H1 (cell line): ENCODE measurements at regions not wholly inside any gene's neighbourhood (a gene's known extent, or its start where the extent isn't known, plus 50 kb on each side); places are given as distances from the start of the nearest gene placed in this dataset.
A peak's percentile ranks its signal among the peaks of the same experiment; 100 is the strongest.

ENCODE experiments used
- CTCF ChIA-PET: fragments of 300-600 bp; sonication (Branson Sonifier 250); formaldehyde crosslinking; loops from one replicate; lab custom pipeline; 2021; ENCODE audit not compliant: partially characterized antibody; lab: Charles Lee
- POLR2A ChIA-PET: fragments of 300-600 bp; sonication (Branson Sonifier 250); formaldehyde crosslinking; loops from one replicate; lab custom pipeline; 2021; ENCODE audit warnings: inconsistent platforms; ENCODE audit not compliant: partially characterized antibody; lab: Charles Lee
- DNase-seq, 2 experiments: peaks; one replicate each; pipeline versions ENCODE4 v3.0.0 to v3.0.0-alpha.2; 2010 to 2022; ENCODE audit warnings: low spot score in 2 of 2, low read depth in 1 of 2, mixed read lengths in 1 of 2
- FAIRE-seq: peaks from 2 replicates; lab custom pipeline; 2011; peaks lifted over from hg19 to GRCh38; lab: Jason Lieb, UNC
- H2AFZ ChIP-seq: 2 replicates; pipeline ENCODE4 v1.8.1; 2012; ENCODE audit warnings: low read length, inconsistent platforms
- H2AK5ac ChIP-seq: 2 replicates; pipeline ENCODE4 v1.6.1; 2013; ENCODE audit warnings: low read depth, low read length
- H2BK120ac ChIP-seq: replicated peaks from 2 replicates; pipeline ENCODE3; 2013; ENCODE audit warnings: low read depth, low read length, inconsistent platforms
- H2BK12ac ChIP-seq: 2 replicates; pipeline ENCODE4 v1.6.1; 2013; ENCODE audit warnings: low read depth, low read length
- H2BK15ac ChIP-seq: 2 replicates; pipeline ENCODE4 v1.6.1; 2013; ENCODE audit warnings: low read length
- H2BK20ac ChIP-seq: 2 replicates; pipeline ENCODE4 v1.6.1; 2013; ENCODE audit warnings: low read length
- H2BK5ac ChIP-seq: 2 replicates; pipeline ENCODE4 v1.6.1; 2013; ENCODE audit warnings: low read depth, low read length
- H3K14ac ChIP-seq: 2 replicates; pipeline ENCODE4 v1.6.1; 2013; ENCODE audit warnings: inconsistent platforms; ENCODE audit not compliant: insufficient read length
- H3K18ac ChIP-seq: 2 replicates; pipeline ENCODE4 v1.6.1; 2013; ENCODE audit warnings: low read length; ENCODE audit errors: extremely low read depth
- H3K23ac ChIP-seq: 2 replicates; pipeline ENCODE4 v1.6.1; 2013; ENCODE audit warnings: inconsistent platforms; ENCODE audit not compliant: insufficient read length
- H3K23me2 ChIP-seq: 2 replicates; pipeline ENCODE4 v1.6.1; 2013; ENCODE audit warnings: low read depth, low read length
- H3K27ac ChIP-seq: 2 replicates; pipeline ENCODE4 v1.6.1; 2011; ENCODE audit warnings: low read depth, low read length, inconsistent platforms
- H3K27me3 ChIP-seq, 4 experiments: replicated peaks in 1 of 4; 1 replicate in 1 of 4; 2 replicates in 3 of 4; pipeline versions ENCODE4 v1.6.1 to v1.8.1; 2011 to 2013; ENCODE audit warnings: low read length in 3 of 4, mild to moderate bottlenecking in 3 of 4, inconsistent platforms in 2 of 4, mixed read lengths in 2 of 4, moderate library complexity in 1 of 4; ENCODE audit not compliant: control insufficient read depth in 3 of 4, insufficient read depth in 3 of 4; ENCODE audit errors: extremely low read depth in 1 of 4
- H3K36me3 ChIP-seq, 4 experiments: 2 replicates each; pipeline versions ENCODE4 v1.6.1 to v1.8.1; 2011 to 2013; ENCODE audit warnings: mild to moderate bottlenecking in 4 of 4, low read length in 3 of 4, moderate library complexity in 2 of 4, control low read depth in 1 of 4, inconsistent platforms in 1 of 4; ENCODE audit not compliant: insufficient read depth in 4 of 4, control insufficient read depth in 2 of 4
- H3K4ac ChIP-seq: replicated peaks from 2 replicates; pipeline ENCODE3; 2013; ENCODE audit warnings: low read length, low read depth, mixed read lengths, inconsistent platforms; ENCODE audit not compliant: insufficient read length
- H3K4me1 ChIP-seq, 4 experiments: replicated peaks in 1 of 4; 1 replicate in 1 of 4; 2 replicates in 3 of 4; pipeline versions ENCODE4 v1.6.1 to v1.8.1; 2011 to 2013; ENCODE audit warnings: low read length in 3 of 4, inconsistent platforms in 2 of 4, mixed read lengths in 1 of 4; ENCODE audit not compliant: insufficient read depth in 4 of 4, control insufficient read depth in 3 of 4
- H3K4me2 ChIP-seq, 2 experiments: 2 replicates each; pipeline versions ENCODE4 v1.6.1 to v1.8.1; 2011 to 2013; ENCODE audit warnings: low read depth in 2 of 2, low read length in 2 of 2, control low read depth in 1 of 2, inconsistent platforms in 1 of 2, mild to moderate bottlenecking in 1 of 2; ENCODE audit not compliant: insufficient read depth in 1 of 2
- H3K4me3 ChIP-seq, 4 experiments: fragments of 200-600, 300-600 bp in 1 of 4; sonication (generic), shearing (Covaris generic), sonication (Bioruptor Twin) in 1 of 4; 2 replicates each; pipeline versions ENCODE4 v1.5.1 to v1.8.1; 2011 to 2016; ENCODE audit warnings: low read length in 4 of 4, low read depth in 3 of 4, control low read depth in 2 of 4, inconsistent platforms in 2 of 4, mild to moderate bottlenecking in 2 of 4, mixed read lengths in 1 of 4, moderate library complexity in 1 of 4; ENCODE audit not compliant: insufficient read depth in 2 of 4; ENCODE audit errors: extremely low read depth in 1 of 4
- H3K56ac ChIP-seq: replicated peaks from 2 replicates; pipeline ENCODE3; 2013; ENCODE audit warnings: low read depth, mild to moderate bottlenecking, mixed read lengths, low read length, inconsistent platforms; ENCODE audit not compliant: insufficient read length
- H3K79me1 ChIP-seq: 2 replicates; pipeline ENCODE4 v1.6.1; 2013; ENCODE audit warnings: low read depth, low read length, control low read depth
- H3K79me2 ChIP-seq, 2 experiments: 2 replicates each; pipeline versions ENCODE4 v1.6.1 to v1.8.1; 2012 to 2013; ENCODE audit warnings: low read length in 2 of 2, mild to moderate bottlenecking in 2 of 2, inconsistent platforms in 1 of 2; ENCODE audit not compliant: insufficient read depth in 2 of 2, control insufficient read depth in 1 of 2
- H3K9ac ChIP-seq, 4 experiments: replicated peaks in 1 of 4; 1 replicate in 1 of 4; 2 replicates in 3 of 4; pipeline versions ENCODE4 v1.6.1 to v1.8.1; 2011 to 2013; ENCODE audit warnings: low read depth in 3 of 4, low read length in 3 of 4, control low read depth in 2 of 4, mild to moderate bottlenecking in 2 of 4, moderate library complexity in 2 of 4, inconsistent platforms in 1 of 4; ENCODE audit errors: extremely low read depth in 1 of 4
- H3K9me3 ChIP-seq, 2 experiments: 2 replicates each; pipeline versions ENCODE4 v1.6.1 to v1.8.1; 2012 to 2013; ENCODE audit warnings: mild to moderate bottlenecking in 2 of 2, moderate library complexity in 2 of 2, control low read depth in 1 of 2, inconsistent platforms in 1 of 2, low read depth in 1 of 2, low read length in 1 of 2, mixed read lengths in 1 of 2; ENCODE audit not compliant: insufficient read depth in 2 of 2
- H4K20me1 ChIP-seq, 2 experiments: replicated peaks in 1 of 2; 2 replicates each; pipeline versions ENCODE3 to v1.8.1; 2011 to 2013; ENCODE audit warnings: inconsistent platforms in 2 of 2, low read length in 2 of 2, mild to moderate bottlenecking in 1 of 2; ENCODE audit not compliant: insufficient read depth in 2 of 2, control insufficient read depth in 1 of 2
- H4K5ac ChIP-seq: 2 replicates; pipeline ENCODE4 v1.6.1; 2013; ENCODE audit warnings: low read length, low read depth, mixed read lengths, inconsistent platforms; ENCODE audit not compliant: insufficient read length
- H4K8ac ChIP-seq: 2 replicates; pipeline ENCODE4 v1.8.0; 2013; ENCODE audit warnings: mild to moderate bottlenecking, moderate library complexity, low read length, inconsistent platforms; ENCODE audit not compliant: insufficient read depth; ENCODE audit errors: extremely low read depth
- H4K91ac ChIP-seq: replicated peaks from 2 replicates; pipeline ENCODE3; 2013; ENCODE audit warnings: low read length, mixed read lengths, inconsistent platforms; ENCODE audit not compliant: insufficient read length
- GTF2F1 ChIP-seq: IDR thresholded peaks from 2 replicates; pipeline ENCODE4 v1.6.1; 2012; ENCODE audit warnings: low read depth, low read length, improper control_type of control experiment, borderline replicate concordance
- POLR2AphosphoS5 ChIP-seq: IDR thresholded peaks from 2 replicates; pipeline ENCODE4 v1.6.1; 2011; ENCODE audit warnings: low read depth, low read length
- SP1 ChIP-seq: IDR thresholded peaks from 2 replicates; pipeline ENCODE4 v1.6.1; 2011; ENCODE audit warnings: low read depth, low read length
- TCF12 ChIP-seq: IDR thresholded peaks from 2 replicates; pipeline ENCODE4 v1.6.1; 2011; ENCODE audit warnings: low read depth, mild to moderate bottlenecking, low read length
- WGBS, 2 experiments: shearing (Covaris generic) in 1 of 2; methylation state at CpG; one replicate each; pipeline versions ENCODE4 v1.1.6 to v1.1.7; 2013 to 2015; ENCODE audit warnings: low lambda C conversion rate in 2 of 2, mixed read lengths in 2 of 2, inconsistent platforms in 1 of 2, low coverage in 1 of 2, missing lambda C conversion rate in 1 of 2; ENCODE audit not compliant: insufficient replicate concordance in 2 of 2, insufficient coverage in 1 of 2, insufficient read length in 1 of 2; ENCODE audit errors: extremely low coverage in 1 of 2, missing lambda C conversion rate in 1 of 2; 5-methylcytosine and 5-hydroxymethylcytosine counted together

- POLR2A ChIA-PET, result no interaction called here
- TF ChIP-seq GTF2F1 (no peak), POLR2AphosphoS5 (peak; percentile 72), TCF12 (peak; percentile 57; the same call in 1 of the 2 replicates), SP1 (peak; percentile 34; the same call in 1 of the 2 replicates)
- no peaks in the 10 kb centered on the region for H3K23me2 ChIP-seq
Measured at GRCh38 chr13:86918682-86919081, 752.5 kb upstream of the SLITRK5 start.

More at GRCh38 chr13:86918682-86919081, 752.5 kb upstream of the SLITRK5 start:
- FAIRE-seq (no peak), DNase-seq (no peak)
- Histone ChIP-seq H3K9ac (no peak overlapping the region), H2BK12ac (no peak overlapping the region), H2AFZ (no peak overlapping the region), H3K4ac (no peak overlapping the region), H2BK20ac (no peak overlapping the region), H3K36me3 (no peaks in the 10 kb centered on the region), H3K27me3 (no peaks in the 10 kb centered on the region; a peak in 1 of 7 replicates), H3K18ac (no peak overlapping the region), H3K4me1 (peaks cover 0 to 9% (median under 1%) of the 10 kb centered on the region in 4 experiments; a peak in 4 of 7 replicates), H2AK5ac (no peak overlapping the region), H4K8ac (no peak overlapping the region), H4K20me1 (no peaks in the 10 kb centered on the region), H4K5ac (no peak overlapping the region), H3K4me2 (no peak overlapping the region), H3K56ac (no peak overlapping the region), H2BK15ac (no peak overlapping the region), H2BK120ac (no peak overlapping the region), H3K14ac (no peak overlapping the region), H3K79me2 (no peaks in the 10 kb centered on the region), H3K79me1 (no peaks in the 10 kb centered on the region), H3K27ac (no peak overlapping the region), H3K9me3 (no peaks in the 10 kb centered on the region), H3K23ac (no peak overlapping the region), H3K4me3 (no peak overlapping the region), H2BK5ac (no peak overlapping the region), H4K91ac (no peak overlapping the region)
- 20% methylated on average over 2 of the region's 2 CpGs; no CpG with 5 or more reads in 1 of the 2 experiments for WGBS, 2 experiments
- CTCF ChIA-PET, result no interaction called here
